HCT116 (cell line): ENCODE measurements at regions not wholly inside any gene's neighbourhood (a gene's known extent, or its start where the extent isn't known, plus 50 kb on each side); places are given as distances from the start of the nearest gene placed in this dataset.

Experiments used
- ATAC-seq: fragments of 200-7000 bp; cut with Tn5 transposase; 2 replicates; pipeline ENCODE4 v1.9.1; 2020; ENCODE audit warnings: mild to moderate bottlenecking, moderate library complexity
- BruUV-seq: library from RNA; stranded (reverse); fragments of 400-500 nt; replicated peaks from 2 replicates; lab custom pipeline; 2021; lab: Mats Ljungman, UMichigan
- CTCF ChIA-PET: fragments of 300-600 bp; sonication (Branson Sonifier 250); formaldehyde crosslinking; loops from one replicate; lab custom pipeline; 2021; ENCODE audit warnings: antibody characterized with exemption; lab: Charles Lee
- POLR2A ChIA-PET: fragments of 300-600, 350-600 bp; sonication (Branson Sonifier 250); formaldehyde crosslinking; loops from one replicate; lab custom pipeline; 2021; ENCODE audit warnings: antibody characterized with exemption; lab: Charles Lee
- RAD21 ChIA-PET, 2 experiments: fragments of 300-600 bp; sonication (Branson Sonifier 250); formaldehyde crosslinking; loops; one replicate each; lab custom pipeline; 2023; ENCODE audit warnings: low total read pairs in 2 of 2; ENCODE audit not compliant: uncharacterized antibody in 2 of 2, unreplicated experiment in 2 of 2, low non-redundant PET in 1 of 2; lab: Charles Lee
- DNase-seq: peaks from one replicate; pipeline ENCODE4 v3.0.0-alpha.2; 2010; ENCODE audit warnings: low read depth, low spot score
- H2AFZ ChIP-seq: fragments of 200-600 bp; shearing (Covaris generic), sonication (generic); 2 replicates; pipeline ENCODE4 v1.6.1; 2017; ENCODE audit warnings: low read depth, mixed run types, mixed read lengths, antibody characterized with exemption, low read length; ENCODE audit not compliant: poor library complexity, severe bottlenecking
- H3K27ac ChIP-seq: 2 replicates; pipeline ENCODE4 v1.5.1; 2012; ENCODE audit warnings: low read depth, low read length
- H3K27me3 ChIP-seq: fragments of 200-600 bp; sonication (generic); 2 replicates; pipeline ENCODE4 v1.6.1; 2016; ENCODE audit warnings: mixed run types, low read length, mixed read lengths; ENCODE audit not compliant: insufficient read depth
- H3K36me3 ChIP-seq, 2 experiments: fragments of 200-500 bp in 1 of 2; fragments of 200-600 bp in 1 of 2; sonication (Bioruptor generic) in 1 of 2; sonication (generic) in 1 of 2; 2 replicates each; pipeline versions ENCODE4 v1.5.1 to v1.6.1; 2014 to 2016; ENCODE audit warnings: low read length in 2 of 2, inconsistent platforms in 1 of 2, mixed read lengths in 1 of 2, mixed run types in 1 of 2; ENCODE audit not compliant: insufficient read depth in 2 of 2, control insufficient read depth in 1 of 2
- H3K4me1 ChIP-seq, 2 experiments: fragments of 200-600 bp in 1 of 2; sonication (generic) in 1 of 2; 2 replicates each; pipeline versions ENCODE4 v1.5.1 to v1.6.1; 2012 to 2017; ENCODE audit warnings: low read length in 2 of 2, inconsistent platforms in 1 of 2, mild to moderate bottlenecking in 1 of 2, mixed read lengths in 1 of 2, mixed run types in 1 of 2, moderate library complexity in 1 of 2; ENCODE audit not compliant: insufficient read depth in 2 of 2, control insufficient read depth in 1 of 2
- H3K4me2 ChIP-seq: fragments of 200-600 bp; sonication (generic); 2 replicates; pipeline ENCODE4 v1.6.1; 2017; ENCODE audit warnings: mixed run types, low read length, mixed read lengths
- H3K4me3 ChIP-seq, 2 experiments: fragments of 200-600 bp in 1 of 2; sonication (generic) in 1 of 2; replicated peaks in 1 of 2; 2 replicates each; pipeline ENCODE4 v1.5.1; 2011 to 2016; ENCODE audit warnings: low read length in 2 of 2, control low read depth in 1 of 2, low read depth in 1 of 2, mild to moderate bottlenecking in 1 of 2, mixed read lengths in 1 of 2, mixed run types in 1 of 2
- H3K79me2 ChIP-seq: fragments of 200-600 bp; sonication (generic); 2 replicates; pipeline ENCODE4 v1.6.1; 2017; ENCODE audit warnings: mild to moderate bottlenecking, mixed run types, low read length, moderate library complexity, mixed read lengths; ENCODE audit not compliant: insufficient read depth
- H3K9ac ChIP-seq: fragments of 200-600 bp; sonication (generic); 2 replicates; pipeline ENCODE4 v1.6.1; 2016; ENCODE audit warnings: low read length, mixed read lengths
- H3K9me2 ChIP-seq: fragments of 200-600 bp; sonication (generic), shearing (Covaris generic); 2 replicates; pipeline ENCODE4 v1.6.1; 2017; ENCODE audit warnings: mixed run types, mild to moderate bottlenecking, moderate library complexity; ENCODE audit not compliant: insufficient read depth
- H3K9me3 ChIP-seq, 2 experiments: fragments of 200-500 bp in 1 of 2; fragments of 200-600 bp in 1 of 2; sonication (Bioruptor generic) in 1 of 2; sonication (generic) in 1 of 2; 2 replicates each; pipeline ENCODE4 v1.6.1; 2014 to 2017; ENCODE audit warnings: low read length in 2 of 2, mixed read lengths in 2 of 2, inconsistent platforms in 1 of 2, low read depth in 1 of 2, mild to moderate bottlenecking in 1 of 2, mixed run types in 1 of 2, moderate library complexity in 1 of 2; ENCODE audit not compliant: control insufficient read depth in 1 of 2, insufficient read depth in 1 of 2
- H4K20me1 ChIP-seq: fragments of 200-600 bp; sonication (generic), shearing (Covaris generic); 2 replicates; pipeline ENCODE4 v1.6.1; 2017; ENCODE audit warnings: mixed run types, mild to moderate bottlenecking, moderate library complexity; ENCODE audit not compliant: insufficient read depth
- ATF3 ChIP-seq: IDR thresholded peaks from 2 replicates; pipeline ENCODE4 v1.6.1; 2012
- CBX3 ChIP-seq: IDR thresholded peaks from 2 replicates; pipeline ENCODE4 v1.6.1; 2012; ENCODE audit warnings: low read depth
- CEBPB ChIP-seq: IDR thresholded peaks from 2 replicates; pipeline ENCODE4 v1.6.1; 2012; ENCODE audit warnings: low read depth
- EGR1 ChIP-seq: IDR thresholded peaks from 2 replicates; pipeline ENCODE4 v1.6.1; 2012; ENCODE audit warnings: low read depth
- EZH2phosphoT487 ChIP-seq: fragments of 200-600 bp; IDR thresholded peaks from 2 replicates; pipeline ENCODE4 v1.6.1; 2018; ENCODE audit warnings: antibody characterized with exemption, borderline replicate concordance
- FOSL1 ChIP-seq: IDR thresholded peaks from 2 replicates; pipeline ENCODE4 v1.6.1; 2012; ENCODE audit warnings: low read depth
- POLR2A ChIP-seq: IDR thresholded peaks from 2 replicates; pipeline ENCODE4 v1.7.0; 2011; ENCODE audit warnings: borderline replicate concordance; ENCODE audit not compliant: insufficient read depth, insufficient read length; ENCODE audit errors: extremely low read depth
- POLR2AphosphoS5 ChIP-seq: IDR thresholded peaks from 2 replicates; pipeline ENCODE4 v1.6.1; 2011; ENCODE audit warnings: mild to moderate bottlenecking, low read depth, low read length, moderate library complexity
- RAD21 ChIP-seq: IDR thresholded peaks from 2 replicates; pipeline ENCODE4 v1.6.1; 2012; ENCODE audit warnings: low read depth, mild to moderate bottlenecking
- REST ChIP-seq: IDR thresholded peaks from 2 replicates; pipeline ENCODE4 v1.6.1; 2012; ENCODE audit warnings: low read depth
- SIN3A ChIP-seq: IDR thresholded peaks from 2 replicates; pipeline ENCODE4 v1.6.1; 2012; ENCODE audit warnings: low read depth
- SP1 ChIP-seq: IDR thresholded peaks from 2 replicates; pipeline ENCODE4 v1.6.1; 2012; ENCODE audit warnings: low read depth
- SRF ChIP-seq: IDR thresholded peaks from 2 replicates; pipeline ENCODE4 v1.6.1; 2012; ENCODE audit warnings: low read depth
- TCF7L2 ChIP-seq: IDR thresholded peaks from 2 replicates; pipeline ENCODE4 v1.7.0; 2011; ENCODE audit warnings: borderline replicate concordance, inconsistent platforms; ENCODE audit not compliant: insufficient read depth, insufficient read length; ENCODE audit errors: extremely low read depth
- ZFX ChIP-seq: fragments of 450-650 bp; IDR thresholded peaks from 2 replicates; pipeline ENCODE4 v1.6.1; 2017
- ZNF274 ChIP-seq: fragments of 200-500 bp; sonication (Bioruptor generic); IDR thresholded peaks from 2 replicates; pipeline ENCODE4 v1.6.1; 2014; ENCODE audit warnings: mild to moderate bottlenecking, low read depth, low read length, inconsistent platforms
- intact Hi-C: fragments of 100-400 bp; cut with micrococcal nuclease; formaldehyde crosslinking; loops from 2 replicates; pipeline ENCODE4 v1.10.0; 2022
- TF ChIP-seq, protein P1 (sequence below), 3 experiments: fragments of 200-600 bp in 1 of 3; sonication (generic) in 1 of 3; IDR thresholded peaks in 2 of 3; conservative IDR thresholded peaks in 1 of 3; 2 replicates each; pipeline ENCODE4 v1.5.1; 2012 to 2017; ENCODE audit warnings: low read depth in 2 of 3, low read length in 2 of 3, antibody characterized with exemption in 1 of 3, borderline replicate concordance in 1 of 3, control low read depth in 1 of 3, mild to moderate bottlenecking in 1 of 3, mixed read lengths in 1 of 3, mixed run types in 1 of 3, moderate library complexity in 1 of 3; ENCODE audit not compliant: insufficient read depth in 1 of 3
- TF ChIP-seq, protein P2 (sequence below): IDR thresholded peaks from 2 replicates; pipeline ENCODE4 v1.6.1; 2011; ENCODE audit warnings: mild to moderate bottlenecking, low read length, moderate library complexity; ENCODE audit not compliant: insufficient replicate concordance; ENCODE audit errors: extremely low read depth

DNA sequence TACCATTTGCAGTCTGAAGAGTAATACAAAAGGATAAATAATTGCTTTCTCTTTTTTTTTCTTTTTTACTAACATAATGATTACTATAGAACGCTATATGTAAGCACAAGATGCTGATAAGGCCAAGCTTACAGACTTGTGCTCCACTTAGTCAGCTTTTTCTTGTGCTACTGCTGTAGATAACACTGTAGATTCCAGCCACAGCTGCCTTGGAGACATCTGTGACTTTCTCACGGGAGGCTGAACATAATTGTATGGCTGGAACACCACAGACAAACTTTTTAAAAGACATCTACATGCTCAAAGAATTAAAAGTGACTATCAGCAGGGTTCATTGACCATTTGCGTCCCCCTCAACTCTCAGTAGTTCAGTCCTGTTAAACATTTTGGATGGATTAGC, 381.7 kb upstream of the AMOT start (continued):
- TF ChIP-seq ATF3: no peak
- no peak for TF ChIP-seq POLR2A
- no peak for TF ChIP-seq EGR1
- TF ChIP-seq, protein P1, sequence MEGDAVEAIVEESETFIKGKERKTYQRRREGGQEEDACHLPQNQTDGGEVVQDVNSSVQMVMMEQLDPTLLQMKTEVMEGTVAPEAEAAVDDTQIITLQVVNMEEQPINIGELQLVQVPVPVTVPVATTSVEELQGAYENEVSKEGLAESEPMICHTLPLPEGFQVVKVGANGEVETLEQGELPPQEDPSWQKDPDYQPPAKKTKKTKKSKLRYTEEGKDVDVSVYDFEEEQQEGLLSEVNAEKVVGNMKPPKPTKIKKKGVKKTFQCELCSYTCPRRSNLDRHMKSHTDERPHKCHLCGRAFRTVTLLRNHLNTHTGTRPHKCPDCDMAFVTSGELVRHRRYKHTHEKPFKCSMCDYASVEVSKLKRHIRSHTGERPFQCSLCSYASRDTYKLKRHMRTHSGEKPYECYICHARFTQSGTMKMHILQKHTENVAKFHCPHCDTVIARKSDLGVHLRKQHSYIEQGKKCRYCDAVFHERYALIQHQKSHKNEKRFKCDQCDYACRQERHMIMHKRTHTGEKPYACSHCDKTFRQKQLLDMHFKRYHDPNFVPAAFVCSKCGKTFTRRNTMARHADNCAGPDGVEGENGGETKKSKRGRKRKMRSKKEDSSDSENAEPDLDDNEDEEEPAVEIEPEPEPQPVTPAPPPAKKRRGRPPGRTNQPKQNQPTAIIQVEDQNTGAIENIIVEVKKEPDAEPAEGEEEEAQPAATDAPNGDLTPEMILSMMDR (IDR thresholded peaks at IDR 0.05 in 2 of 3, conservative IDR thresholded peaks at IDR 0.05 in 1 of 3; ENCODE audit: borderline replicate concordance in 1 of 3, insufficient read depth in 1 of 3, low read depth in 2 of 3, low read length in 2 of 3): no peak

DNA sequence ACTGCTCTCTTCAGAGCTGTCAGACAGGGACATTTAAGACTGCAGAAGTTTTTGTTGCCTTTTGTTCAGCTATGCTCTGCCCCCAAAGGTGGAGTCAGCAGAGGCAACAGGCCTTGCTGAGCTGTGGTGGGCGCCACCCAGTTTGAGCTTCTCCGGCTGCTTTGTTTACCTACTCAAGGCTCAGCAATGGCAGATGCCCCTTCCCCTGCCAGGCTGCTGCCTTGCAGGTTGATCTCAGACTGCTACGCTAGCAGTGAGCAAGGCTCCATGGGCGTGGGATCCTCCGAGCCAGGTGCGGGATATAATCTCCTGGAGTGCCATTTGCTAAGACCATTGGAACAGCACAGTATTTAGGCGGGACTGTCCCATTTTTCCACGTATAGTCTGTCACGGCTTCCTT, 371.4 kb upstream of the AMOT start:
- Histone ChIP-seq H3K4me3 (no peak overlapping the region), H3K9ac (no peak overlapping the region), H3K79me2 (no peaks in the 10 kb centered on the region), H3K4me2 (no peak overlapping the region), H3K4me1 (no peaks in the 10 kb centered on the region), H3K9me3 (no peaks in the 10 kb centered on the region), H2AFZ (no peak overlapping the region), H3K27me3 (no peaks in the 10 kb centered on the region), H3K36me3 (no peaks in the 10 kb centered on the region), H4K20me1 (no peaks in the 10 kb centered on the region), H3K27ac (no peak overlapping the region), H3K9me2 (no peaks in the 10 kb centered on the region)
- DNase-seq (no peak), ATAC-seq (no peak)
- no peak for TF ChIP-seq POLR2AphosphoS5
- no peak for TF ChIP-seq SIN3A
- TF ChIP-seq RAD21: no peak
- no peak for TF ChIP-seq ATF3
- no peak for TF ChIP-seq FOSL1
- TF ChIP-seq TCF7L2: no peak
- no peak for TF ChIP-seq EZH2phosphoT487
- no peak for TF ChIP-seq SP1
- TF ChIP-seq CEBPB: no peak
- no peak for TF ChIP-seq SRF
- TF ChIP-seq, protein P2, sequence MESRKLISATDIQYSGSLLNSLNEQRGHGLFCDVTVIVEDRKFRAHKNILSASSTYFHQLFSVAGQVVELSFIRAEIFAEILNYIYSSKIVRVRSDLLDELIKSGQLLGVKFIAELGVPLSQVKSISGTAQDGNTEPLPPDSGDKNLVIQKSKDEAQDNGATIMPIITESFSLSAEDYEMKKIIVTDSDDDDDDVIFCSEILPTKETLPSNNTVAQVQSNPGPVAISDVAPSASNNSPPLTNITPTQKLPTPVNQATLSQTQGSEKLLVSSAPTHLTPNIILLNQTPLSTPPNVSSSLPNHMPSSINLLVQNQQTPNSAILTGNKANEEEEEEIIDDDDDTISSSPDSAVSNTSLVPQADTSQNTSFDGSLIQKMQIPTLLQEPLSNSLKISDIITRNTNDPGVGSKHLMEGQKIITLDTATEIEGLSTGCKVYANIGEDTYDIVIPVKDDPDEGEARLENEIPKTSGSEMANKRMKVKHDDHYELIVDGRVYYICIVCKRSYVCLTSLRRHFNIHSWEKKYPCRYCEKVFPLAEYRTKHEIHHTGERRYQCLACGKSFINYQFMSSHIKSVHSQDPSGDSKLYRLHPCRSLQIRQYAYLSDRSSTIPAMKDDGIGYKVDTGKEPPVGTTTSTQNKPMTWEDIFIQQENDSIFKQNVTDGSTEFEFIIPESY: no peak
- TF ChIP-seq REST: no peak
- TF ChIP-seq ZNF274: no peak
- TF ChIP-seq CBX3: no peak
- TF ChIP-seq ZFX: no peak
- ChIA-PET POLR2A (no interaction called here), RAD21 (no interaction called here), CTCF (no interaction called here)
- intact Hi-C loops: no loop called here
- no TSS peak for BruUV-seq
